ENCODE measurements at regions not wholly inside any gene's neighbourhood (a gene's known extent, or its start where the extent isn't known, plus 50 kb on each side); places are given as distances from the start of the nearest gene placed in this dataset.
A peak's percentile ranks its signal among the peaks of the same experiment; 100 is the strongest.

GRCh38 chr11:43555816-43556611 is 124.5 kb upstream of the HSD17B12 start:
- no peaks in the 10 kb centered on the region for H4K20me1 ChIP-seq (ENCODE audit: insufficient read depth, low read length)
- H2BK20ac ChIP-seq (ENCODE audit: low read depth, low read length): no peak overlapping the region
- no peak overlapping the region for H3K56ac ChIP-seq (ENCODE audit: extremely low read depth, insufficient read depth, low read length)
- H3K4me2 ChIP-seq (ENCODE audit: low read depth, low read length): no peak overlapping the region
- no CpG with 5 or more reads among the region's 14 CpGs for WGBS, 2 experiments (ENCODE audit: extremely low coverage in 2 of 2, insufficient read length in 1 of 2)
- TF ChIP-seq RFX5 (IDR thresholded peaks at IDR 0.05; ENCODE audit: low read depth, low read length) (no peak), SMC3 (IDR thresholded peaks at IDR 0.05; ENCODE audit: low read depth, low read length) (no peak), MXI1 (IDR thresholded peaks at IDR 0.05; ENCODE audit: borderline replicate concordance, low read depth, low read length) (no peak), CHD1 (IDR thresholded peaks at IDR 0.05; ENCODE audit: low read depth, low read length) (no peak), MAFK (IDR thresholded peaks at IDR 0.05; ENCODE audit: low read depth, low read length) (no peak), BHLHE40 (IDR thresholded peaks at IDR 0.05; ENCODE audit: low read depth, low read length) (no peak), USF2 (IDR thresholded peaks at IDR 0.05; ENCODE audit: low read depth, low read length) (no peak), CTCF (conservative IDR thresholded peaks at IDR 0.05; ENCODE audit: low read depth, low read length) (no peak), NFE2L2 (IDR thresholded peaks at IDR 0.05; ENCODE audit: low read depth, low read length) (no peak), ELK1 (IDR thresholded peaks at IDR 0.05; ENCODE audit: borderline replicate concordance, low read depth, low read length) (no peak), CEBPB (IDR thresholded peaks at IDR 0.05; ENCODE audit: low read depth, low read length) (no peak)
- no peak overlapping the region for H3K14ac ChIP-seq (replicated peaks; ENCODE audit: low read depth, low read length)
- H3K27me3 ChIP-seq (ENCODE audit: control insufficient read depth, insufficient read depth, low read length): peaks cover 61% of the 10 kb centered on the region
- ATAC-seq (ENCODE audit: low read depth) (no peak), DNase-seq (peak; percentile 37)
- no peak overlapping the region for H4K5ac ChIP-seq (ENCODE audit: low read depth, low read length)
- H2AK9ac ChIP-seq (replicated peaks; ENCODE audit: low read depth, low read length, poor library complexity): no peak overlapping the region
- no peak overlapping the region for H3K9ac ChIP-seq (ENCODE audit: low read depth, low read length)
- no peaks in the 10 kb centered on the region for H3K79me1 ChIP-seq (ENCODE audit: low read depth in 1 of 2, low read length in 2 of 2)
- no peaks in the 10 kb centered on the region for H3K36me3 ChIP-seq (ENCODE audit: control insufficient read depth, insufficient read depth, low read length)
- H3K9me1 ChIP-seq (ENCODE audit: insufficient read depth, low read length): no peaks in the 10 kb centered on the region
- H3K27ac ChIP-seq (ENCODE audit: insufficient read depth, low read length): no peak overlapping the region
- in situ Hi-C loops (cut with MboI; ENCODE audit: low sequenced_read_pairs) (no loop called here), intact Hi-C loops (cut with micrococcal nuclease) (no loop called here), dilution Hi-C loops (cut with HindIII; ENCODE audit: low sequenced_read_pairs, unreplicated experiment) (no loop called here)
- H3K18ac ChIP-seq (ENCODE audit: low read depth, low read length): no peak overlapping the region
- H2AFZ ChIP-seq (replicated peaks; ENCODE audit: low read length, poor library complexity): no peak overlapping the region
- H3K9me3 ChIP-seq (ENCODE audit: control insufficient read depth, insufficient read depth, low read length): no peaks in the 10 kb centered on the region
- no peak overlapping the region for H4K8ac ChIP-seq (ENCODE audit: low read depth in 2 of 2, low read length in 2 of 2)
- H3K4me3 ChIP-seq (ENCODE audit: insufficient read depth, low read depth, low read length): no peak overlapping the region
- H2BK5ac ChIP-seq (ENCODE audit: low read depth, low read length, poor library complexity, severe bottlenecking): no peak overlapping the region
- no peaks in the 10 kb centered on the region for H3K4me1 ChIP-seq (ENCODE audit: control insufficient read depth, insufficient read depth, low read length)
- BruUV-seq (replicated peaks): no TSS peak
- no peak overlapping the region for H2BK120ac ChIP-seq (ENCODE audit: low read depth, low read length)
- ChIA-PET CTCF (no interaction called here), POLR2A (ENCODE audit: unreplicated experiment) (no interaction called here)
- H2BK15ac ChIP-seq (ENCODE audit: low read depth, low read length): no peak overlapping the region
- H3K23ac ChIP-seq (ENCODE audit: low read depth, low read length): no peak overlapping the region
- no peak overlapping the region for H2AK5ac ChIP-seq (ENCODE audit: low read depth, low read length)
- no peak overlapping the region for H3K4ac ChIP-seq (ENCODE audit: low read depth, low read length)
- H4K91ac ChIP-seq (ENCODE audit: insufficient read depth, low read depth, low read length): no peak overlapping the region

Measured in IMR-90 (cell line).